Activated effector memory CD4-positive, alpha-beta T cell treated with anti-CD3 and anti-CD28 coated beads, Interleukin-2, amount 50 U/mL, for 16 hours (primary cell): ENCODE measurements at regions not wholly inside any gene's neighbourhood (a gene's known extent, or its start where the extent isn't known, plus 50 kb on each side); places are given as distances from the start of the nearest gene placed in this dataset.

Source experiments
- DNase-seq: peaks from one replicate; pipeline ENCODE4 v3.0.0-alpha.2; 2020

- DNase-seq, result no peak
Observed at GRCh38 chr13:30125422-30126073, 181.8 kb downstream of the KATNAL1 start.

DNA sequence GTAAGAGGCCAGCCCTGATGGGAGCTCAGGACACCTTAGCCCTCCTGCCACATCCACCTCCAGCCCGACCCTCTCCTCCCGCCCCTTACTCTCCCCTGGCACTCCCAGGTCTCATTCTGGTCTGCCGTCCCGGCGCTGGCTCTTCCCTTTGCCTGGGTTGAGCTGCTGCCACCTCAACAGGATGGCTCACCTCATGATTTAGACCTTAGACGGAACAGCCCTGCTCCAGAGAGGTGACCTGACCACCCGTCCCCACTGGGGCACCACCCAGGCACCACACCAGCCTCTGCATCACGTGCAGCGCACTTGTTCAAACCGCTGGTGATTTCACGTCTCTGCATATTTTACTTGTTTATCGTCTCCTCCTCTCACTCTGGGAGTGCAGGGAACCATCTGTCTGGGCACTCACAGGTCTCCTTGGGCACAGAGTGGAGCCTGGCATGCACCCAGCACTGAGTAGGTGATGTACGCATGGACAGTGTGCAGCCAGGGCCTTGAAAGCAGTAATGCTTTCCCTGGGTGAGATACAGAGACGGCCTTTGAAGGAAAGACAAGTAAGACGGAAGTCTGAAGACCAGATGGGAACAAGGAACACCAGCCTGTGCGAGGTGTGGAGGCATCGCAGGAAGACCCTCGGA is 183.1 kb downstream of the KATNAL1 start:
- DNase-seq, result no peak

- DNase-seq, result no peak
Observed at GRCh38 chr13:30123575-30123974, 183.8 kb downstream of the KATNAL1 start.

- DNase-seq, result no peak
Observed at GRCh38 chr13:30121666-30122065, 185.7 kb downstream of the KATNAL1 start.

DNA sequence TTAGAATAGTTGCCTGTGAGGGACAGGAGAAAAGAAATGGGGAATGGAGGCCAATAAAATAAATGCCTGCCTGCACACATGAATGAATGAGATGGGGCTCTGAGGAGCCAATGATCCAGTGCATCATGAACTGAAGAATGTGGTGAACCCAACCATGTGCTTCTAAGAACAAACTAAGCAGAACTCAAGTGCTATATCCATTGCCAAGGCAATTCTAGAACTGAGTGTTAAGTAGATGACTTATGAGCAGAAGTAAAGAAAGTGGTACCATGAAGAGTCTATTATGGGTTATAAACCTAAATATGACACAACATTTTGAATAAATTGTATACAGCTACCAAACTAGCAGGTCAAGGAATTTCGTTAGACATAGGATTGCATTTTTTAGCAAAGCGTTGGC is 186.1 kb downstream of the KATNAL1 start:
- DNase-seq, result no peak

- no peak for DNase-seq
Observed at GRCh38 chr13:30120133-30120822, 187.1 kb downstream of the KATNAL1 start.

DNA sequence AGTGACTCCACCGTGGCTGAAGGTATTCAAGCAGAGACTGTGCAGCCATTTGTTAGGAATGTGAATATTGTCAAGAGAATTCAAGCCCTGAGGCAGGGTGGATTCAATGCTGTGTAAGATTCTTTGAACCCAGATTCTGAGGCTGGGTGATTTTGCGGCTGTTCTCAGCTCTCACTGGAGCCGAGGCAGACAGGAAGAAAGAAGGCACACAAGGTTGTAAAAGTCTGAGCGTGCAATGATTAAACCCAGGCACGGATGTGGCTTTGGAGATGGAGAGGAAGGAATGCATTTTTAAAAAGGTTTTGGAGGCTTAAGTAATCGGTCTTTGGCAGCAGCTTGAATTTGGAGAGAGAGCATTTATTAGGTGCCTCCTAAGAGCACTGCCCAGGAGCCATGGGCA is 187.9 kb downstream of the KATNAL1 start:
- DNase-seq, result no peak

- no peak for DNase-seq
Observed at GRCh38 chr13:30116379-30116778, 191.0 kb downstream of the KATNAL1 start.

- no peak for DNase-seq
Observed at GRCh38 chr13:30115257-30115600, 192.1 kb downstream of the KATNAL1 start.

- peak; percentile 97 for DNase-seq
Observed at GRCh38 chr13:30114571-30115256, 192.6 kb downstream of the KATNAL1 start.

DNA sequence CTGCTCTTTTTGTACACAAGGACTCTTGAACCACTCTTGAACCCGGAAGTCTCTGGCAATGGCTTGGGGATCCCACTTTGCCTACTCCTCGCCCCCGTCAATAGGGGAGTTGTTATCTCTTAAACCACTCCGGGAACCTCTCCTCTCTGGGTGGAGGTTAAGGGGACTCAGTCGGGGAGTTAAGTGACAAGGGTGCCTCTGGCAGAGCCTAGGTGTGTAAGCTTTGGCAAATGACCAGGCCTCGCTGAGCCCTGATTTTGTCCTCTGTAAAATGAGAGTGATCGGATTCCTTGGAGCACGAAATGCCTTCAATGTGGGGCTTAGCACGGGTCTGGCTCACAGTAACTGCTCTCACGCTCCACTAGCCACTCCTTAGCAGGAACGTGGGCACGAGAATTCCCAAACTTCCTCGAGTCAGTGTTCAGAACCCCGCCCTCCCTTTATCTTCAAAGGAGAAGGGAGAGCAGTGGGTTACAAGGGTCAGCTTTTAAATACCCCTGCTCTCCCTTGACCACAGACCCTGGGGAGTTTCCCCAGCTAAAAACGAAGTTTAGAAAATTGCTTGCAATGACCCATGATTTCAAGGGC is 193.3 kb downstream of the KATNAL1 start:
- no peak for DNase-seq

DNA sequence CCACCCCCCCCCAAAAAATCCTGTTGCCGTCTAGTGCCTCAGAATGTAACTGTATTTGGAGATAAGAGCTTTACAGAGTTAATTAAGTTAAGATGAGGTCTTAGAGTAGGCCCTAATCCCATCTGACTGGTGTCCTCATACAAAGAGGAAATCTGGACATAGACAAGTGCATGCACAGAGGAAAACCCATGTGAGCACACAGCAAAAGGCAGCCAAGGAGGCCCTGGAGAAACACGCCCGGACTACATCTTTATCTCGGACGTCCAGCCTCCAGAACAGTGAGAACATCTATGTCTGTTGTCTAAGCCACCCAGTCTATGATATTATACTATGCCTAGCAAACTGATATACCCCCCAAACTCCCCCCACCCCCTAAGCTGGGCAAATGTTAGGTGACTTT is 193.8 kb downstream of the KATNAL1 start:
- DNase-seq, result no peak

GRCh38 chr13:30112602-30113435 is 194.5 kb downstream of the KATNAL1 start:
- peak; percentile 92 for DNase-seq

DNA sequence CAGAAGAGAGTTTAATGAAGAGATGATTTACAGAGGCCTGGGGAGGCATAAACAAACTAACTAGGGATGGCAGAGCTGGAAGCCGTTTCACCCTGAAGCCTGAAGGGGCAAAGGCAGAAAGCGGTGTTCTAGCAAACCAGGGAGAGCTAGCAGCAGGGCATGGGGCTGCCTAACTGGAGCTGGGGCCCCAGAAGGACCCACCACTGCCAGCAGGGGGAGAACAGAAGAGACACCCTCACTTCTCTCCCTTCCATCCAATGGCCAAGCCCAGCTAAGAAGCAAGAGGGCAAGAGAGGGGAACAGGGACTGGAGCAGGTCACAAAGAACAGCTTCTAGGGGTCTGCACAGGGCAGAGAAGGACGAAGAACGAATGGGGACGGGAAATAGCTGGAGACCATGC is 195.5 kb downstream of the KATNAL1 start:
- DNase-seq, result no peak

- DNase-seq, result no peak
Observed at GRCh38 chr13:30110301-30111070, 196.9 kb downstream of the KATNAL1 start.

DNA sequence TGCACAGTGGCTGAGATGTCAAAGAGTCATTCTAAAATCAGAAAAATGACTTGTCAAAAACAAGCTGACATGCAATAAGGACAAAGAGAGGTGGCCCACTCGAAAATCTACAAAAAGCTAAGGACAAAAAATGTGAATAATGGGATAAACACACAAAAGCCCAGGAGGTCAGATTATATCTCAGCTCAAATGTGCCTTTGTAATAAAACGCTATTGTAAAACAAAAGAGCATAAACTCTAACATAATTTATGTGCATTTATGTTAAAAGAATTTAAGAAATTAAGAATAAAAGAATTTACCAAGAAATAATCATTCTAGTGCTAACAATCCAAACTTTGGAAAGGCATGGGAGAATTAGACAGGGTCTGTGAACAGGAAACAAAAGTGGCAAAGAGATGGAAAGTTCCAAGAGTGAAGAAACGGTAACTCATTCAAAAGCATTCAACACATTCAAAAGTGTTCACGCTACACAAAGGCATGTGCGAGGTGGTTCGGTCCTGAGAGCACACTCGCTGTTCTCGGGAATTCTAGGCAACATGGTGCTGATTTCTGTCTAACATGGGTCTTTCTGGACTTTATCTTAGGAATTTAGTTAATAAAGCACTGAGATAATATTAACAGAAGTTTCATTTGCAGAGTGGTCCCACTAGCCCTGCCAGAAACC is 197.7 kb downstream of the KATNAL1 start:
- DNase-seq, result no peak

DNA sequence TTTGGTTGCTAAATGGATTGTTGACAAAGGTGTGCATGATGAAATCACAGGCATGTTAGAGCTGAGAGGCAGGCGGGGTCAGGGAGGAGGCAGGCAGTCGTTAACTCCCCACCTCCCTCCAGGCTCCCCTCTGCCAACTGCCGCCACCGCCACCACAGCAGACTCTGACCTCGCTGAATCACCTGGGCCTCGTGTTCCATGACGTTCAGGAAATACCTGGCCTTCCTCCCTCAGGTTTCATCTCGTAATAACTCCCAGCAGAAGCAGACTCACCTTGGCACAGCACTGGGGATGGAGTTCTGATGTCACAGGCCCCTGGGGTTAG is 198.5 kb downstream of the KATNAL1 start:
- DNase-seq, result no peak

- DNase-seq, result no peak
Observed at GRCh38 chr13:30108216-30108912, 199.0 kb downstream of the KATNAL1 start.

DNA sequence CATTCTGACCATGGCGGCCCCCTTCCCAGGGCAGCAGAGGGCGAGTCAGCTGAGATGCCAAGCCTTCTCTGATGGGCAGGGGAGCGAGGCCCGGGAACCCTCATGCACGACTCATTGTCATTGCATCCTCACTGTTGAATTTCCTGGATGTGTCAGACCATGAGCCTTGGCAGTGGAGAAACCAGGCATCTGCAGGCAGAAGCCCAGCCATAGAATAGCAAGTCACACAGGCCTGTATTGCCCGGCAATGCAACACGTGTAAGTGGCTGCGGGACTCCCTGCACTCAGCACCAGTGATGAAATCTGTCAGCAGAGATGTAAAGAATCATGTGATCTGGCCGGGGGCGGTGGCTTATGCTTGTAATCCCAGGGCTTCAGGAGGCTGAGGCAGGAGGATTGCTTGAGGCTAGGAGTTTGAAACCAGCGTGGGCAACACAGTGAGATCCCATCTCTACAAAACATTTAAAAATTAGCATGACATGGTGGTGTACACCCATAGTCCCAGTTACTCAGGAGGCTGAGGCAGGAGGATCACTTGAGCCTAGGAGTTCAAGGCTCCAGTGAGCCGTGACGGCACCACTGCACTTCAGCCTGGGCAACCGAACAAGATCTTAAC is 199.7 kb downstream of the KATNAL1 start:
- DNase-seq, result no peak

DNA sequence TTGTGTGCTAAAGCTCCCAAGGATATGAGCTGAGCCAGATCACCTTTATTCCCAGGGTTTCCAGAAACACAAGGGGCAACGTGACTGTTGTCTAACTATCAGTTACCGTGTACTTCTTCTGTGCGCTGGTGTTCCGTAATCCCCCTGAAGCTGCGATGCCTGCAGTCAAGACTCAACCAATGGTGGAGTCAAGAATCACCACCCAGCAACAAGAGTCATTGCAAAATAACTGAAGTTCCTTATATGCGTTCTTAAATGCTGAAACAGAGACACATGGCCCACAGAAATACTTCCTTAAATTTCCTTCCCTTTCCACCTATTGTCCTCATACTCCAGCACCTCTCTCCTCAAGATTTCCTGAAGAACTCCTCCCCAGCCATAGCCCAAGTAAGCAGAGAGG is 200.2 kb downstream of the KATNAL1 start:
- DNase-seq, result no peak
